ENCODE measurements at regions not wholly inside any gene's neighbourhood (a gene's known extent, or its start where the extent isn't known, plus 50 kb on each side); places are given as distances from the start of the nearest gene placed in this dataset.

GRCh38 chr11:30650266-30650665 is 64.1 kb upstream of the MPPED2 start:
- TF ChIP-seq CTCF (IDR thresholded peaks at IDR 0.05) (no peak), POLR2A (IDR thresholded peaks at IDR 0.05) (no peak)
